Lung (tissue), 1 donor: ENCODE measurements at regions not wholly inside any gene's neighbourhood (a gene's known extent, or its start where the extent isn't known, plus 50 kb on each side); places are given as distances from the start of the nearest gene placed in this dataset. TPM values are rescaled to one million over a fixed set of nuclear protein-coding genes. Genes with fewer than 3 reads are reported as not detected.

Source experiments
- small RNA-seq: library from RNA; depleted of rRNA; stranded (forward); fragments of <200 nt; gene quantifications from one replicate; pipeline ENCODE3, GENCODE V24; 2014; ENCODE audit warnings: low replicate concordance

Small RNA genes in the stretch of these regions (small RNA-seq; reads per million reads assigned to genes)
- not detected for gene RF00561
